ENCODE measurements at regions not wholly inside any gene's neighbourhood (a gene's known extent, or its start where the extent isn't known, plus 50 kb on each side); places are given as distances from the start of the nearest gene placed in this dataset.
"Not testable (repeated sequence)": the region's sequence is repeated elsewhere in the genome, so short reads cannot be mapped to it uniquely, and the experiment has no call there.

DNA sequence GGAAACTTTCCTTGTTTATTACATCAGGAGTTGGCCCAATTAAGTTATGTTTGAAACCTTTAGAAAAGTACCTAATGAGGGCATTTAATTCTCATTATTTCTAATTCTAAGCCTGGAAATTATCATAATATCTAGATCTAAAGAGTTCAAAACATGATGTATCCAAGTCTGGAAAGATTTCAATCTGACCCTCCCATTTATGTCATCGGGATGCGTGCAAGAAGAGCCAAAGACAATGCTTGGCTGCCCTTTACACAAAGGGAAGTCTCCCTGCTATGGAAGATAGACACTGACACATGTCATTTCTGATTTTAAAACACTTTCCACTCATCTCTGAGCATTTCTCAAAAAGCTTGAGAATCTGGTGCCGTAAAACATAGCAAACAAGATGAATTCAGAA is 222.4 kb downstream of the ANTXR2 start:
- DNase-seq, result no peak

DNA sequence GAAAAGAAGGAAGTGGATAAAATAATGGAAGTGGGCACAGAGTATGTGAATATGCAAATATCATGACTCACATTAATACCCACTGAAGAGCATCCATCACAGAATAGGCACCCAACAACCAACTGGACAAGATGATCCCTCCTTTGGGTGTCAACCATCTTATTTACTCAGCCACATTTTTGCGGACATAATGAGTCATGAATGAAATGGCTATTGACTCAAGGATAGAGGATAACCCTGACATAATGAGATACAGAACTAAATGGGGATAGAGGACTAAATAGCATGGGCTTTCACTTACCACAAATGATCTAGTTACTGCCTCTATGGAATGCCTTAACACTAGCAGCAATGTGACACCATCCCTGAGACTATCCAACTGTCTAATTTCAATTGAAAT is 224.7 kb downstream of the ANTXR2 start:
- no peak for DNase-seq

DNA sequence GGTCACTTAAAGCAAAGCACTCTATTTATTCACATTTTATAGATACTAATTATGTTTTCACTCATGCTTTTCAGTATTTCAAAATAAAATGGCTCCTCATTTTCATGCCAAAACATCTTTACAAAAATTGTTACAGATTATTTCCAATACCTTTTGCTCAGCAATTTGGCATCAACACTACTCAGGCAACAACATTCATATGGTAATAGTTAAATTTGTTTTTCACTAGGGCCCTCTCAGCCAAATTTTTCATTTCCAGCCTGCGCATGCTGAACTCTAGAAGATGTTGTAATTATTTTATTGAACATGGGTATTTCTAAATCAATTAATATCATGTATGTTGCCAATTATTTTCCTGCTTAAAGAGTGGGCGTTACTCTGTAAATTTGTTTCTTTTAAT is 225.6 kb downstream of the ANTXR2 start:
- no peak for DNase-seq

GRCh38 chr4:79842162-79842561 is 230.9 kb downstream of the ANTXR2 start:
- no peak for DNase-seq

DNA sequence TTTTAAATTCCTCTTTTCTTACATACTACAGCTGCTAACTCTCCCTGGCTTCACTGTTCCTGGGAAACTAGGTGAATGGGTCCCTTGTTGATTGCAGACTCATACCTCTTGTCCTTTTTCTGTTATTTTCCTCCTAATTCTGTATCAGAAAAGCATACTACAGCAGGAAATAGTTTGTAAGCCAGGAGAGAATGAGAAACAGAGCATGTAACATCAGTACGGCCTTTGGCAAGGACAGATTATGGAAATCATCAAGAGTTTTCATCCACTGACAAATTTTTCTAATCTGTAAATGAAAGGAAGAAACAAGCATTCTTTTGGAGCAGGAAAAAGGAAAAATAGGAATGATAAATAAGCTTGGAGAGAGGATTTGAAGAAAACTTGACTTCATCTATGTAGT is 239.2 kb downstream of the ANTXR2 start:
- no peak for DNase-seq

DNA sequence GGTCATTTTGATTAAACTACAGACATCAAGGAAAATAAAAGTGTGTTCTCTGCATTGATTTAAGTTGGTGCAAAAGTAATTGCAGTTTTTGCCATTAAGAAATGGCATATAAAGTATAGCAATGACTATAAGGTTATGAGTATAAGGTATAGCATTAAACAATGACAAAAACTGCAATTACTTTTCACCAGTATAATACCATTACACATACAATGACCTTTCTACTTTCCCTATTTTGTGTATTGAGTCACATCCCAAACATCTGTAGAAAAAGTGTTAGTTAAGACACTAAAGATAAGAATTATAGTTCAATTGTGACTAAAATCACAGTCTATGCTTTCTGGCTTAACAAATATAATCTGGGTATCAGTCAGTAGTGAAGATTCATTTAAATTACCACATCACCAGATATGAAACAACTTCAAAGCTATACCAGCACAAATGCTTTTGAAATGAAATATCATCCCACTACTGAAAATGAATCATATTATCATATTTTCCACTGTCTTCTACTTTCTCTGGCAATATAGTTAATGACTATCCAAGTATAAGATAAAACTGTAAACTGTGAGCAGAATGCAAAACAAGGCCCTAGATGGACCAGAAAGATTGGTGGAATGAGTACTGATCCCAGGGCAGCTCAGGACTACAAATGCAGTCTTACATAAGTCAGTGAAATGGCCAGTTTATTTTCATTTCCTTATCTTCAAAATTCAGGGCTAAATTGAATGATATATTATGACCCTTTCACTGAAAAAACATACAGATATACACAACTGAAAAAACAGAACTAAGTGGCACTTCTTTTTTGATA is 241.1 kb downstream of the ANTXR2 start:
- DNase-seq, result peak; percentile 40

- no peak for DNase-seq
These were observed 241.9 kb downstream of the ANTXR2 start for GRCh38 chr4:79831119-79831528.

- no peak for DNase-seq
These were observed 245.7 kb downstream of the ANTXR2 start for GRCh38 chr4:79827283-79827682.

DNA sequence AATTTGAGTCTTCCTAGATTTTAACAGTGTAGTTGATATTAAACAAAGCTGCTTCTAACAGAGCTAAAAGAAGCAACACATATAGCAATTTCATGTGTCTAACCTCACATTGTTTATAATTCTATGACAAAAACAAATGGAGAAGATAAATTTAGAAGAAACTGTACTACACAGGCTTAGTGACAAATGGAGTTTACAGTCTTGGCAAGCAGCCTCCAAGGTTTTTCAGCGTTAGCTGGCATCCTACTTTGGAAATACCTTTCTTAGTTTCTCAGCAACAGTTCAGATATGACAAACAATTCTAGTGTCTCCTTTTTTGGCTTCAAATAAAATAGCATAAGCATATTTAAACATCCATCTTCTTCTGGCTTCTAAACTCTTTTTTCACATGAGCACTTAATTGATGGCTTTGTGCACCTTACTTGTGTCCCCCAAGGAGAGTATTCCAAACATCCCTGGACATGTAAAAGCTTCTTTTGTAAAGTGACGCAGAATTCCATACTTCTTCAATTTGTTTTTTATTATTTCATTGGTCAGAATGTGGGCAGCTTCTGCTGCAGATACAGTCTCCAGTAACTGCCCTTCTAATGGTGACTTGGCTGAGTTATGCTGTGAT is 249.8 kb downstream of the ANTXR2 start:
- DNase-seq, result no peak

- peak; percentile 5 for DNase-seq
These were observed 252.6 kb downstream of the ANTXR2 start for GRCh38 chr4:79820427-79820826.

DNA sequence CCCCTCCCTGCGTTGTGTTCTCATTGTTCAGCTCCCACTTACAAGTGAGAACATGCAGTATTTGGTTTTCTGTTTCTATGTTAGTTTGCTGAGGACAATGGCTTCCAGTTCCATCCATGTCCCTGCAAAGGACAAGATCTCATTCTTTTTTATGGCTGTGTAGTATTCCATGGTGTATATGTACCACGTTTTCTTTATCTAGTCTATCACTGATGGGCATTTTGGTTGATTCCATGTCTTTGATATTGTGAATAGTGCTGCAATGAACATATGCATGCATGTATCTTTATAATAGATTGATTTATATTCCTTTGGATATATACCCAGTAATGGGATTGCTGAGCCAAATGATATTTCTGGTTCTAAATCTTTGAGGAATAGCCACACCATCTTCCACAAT is 265.1 kb downstream of the ANTXR2 start:
- DNase-seq, result not testable (repeated sequence)

DNA sequence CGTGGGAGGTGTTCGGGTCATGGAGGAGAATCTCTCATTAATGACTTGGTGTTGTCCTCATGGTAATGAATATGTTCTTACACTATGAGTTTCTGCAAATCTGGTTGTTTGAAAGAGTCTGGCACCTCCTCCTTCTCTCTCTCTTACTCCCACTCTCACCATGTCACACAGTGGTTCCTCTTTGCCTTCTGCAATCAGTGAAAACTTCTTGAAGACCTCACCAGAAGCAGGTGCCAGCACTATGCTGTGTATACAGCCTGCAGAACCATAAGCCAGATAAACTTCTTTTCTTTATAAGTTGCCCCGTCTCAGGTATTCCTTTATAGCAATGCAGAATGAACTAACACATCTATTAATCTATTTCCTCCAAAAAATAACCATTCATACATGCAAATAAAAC is 275.0 kb downstream of the ANTXR2 start:
- peak; percentile 48 for DNase-seq

DNA sequence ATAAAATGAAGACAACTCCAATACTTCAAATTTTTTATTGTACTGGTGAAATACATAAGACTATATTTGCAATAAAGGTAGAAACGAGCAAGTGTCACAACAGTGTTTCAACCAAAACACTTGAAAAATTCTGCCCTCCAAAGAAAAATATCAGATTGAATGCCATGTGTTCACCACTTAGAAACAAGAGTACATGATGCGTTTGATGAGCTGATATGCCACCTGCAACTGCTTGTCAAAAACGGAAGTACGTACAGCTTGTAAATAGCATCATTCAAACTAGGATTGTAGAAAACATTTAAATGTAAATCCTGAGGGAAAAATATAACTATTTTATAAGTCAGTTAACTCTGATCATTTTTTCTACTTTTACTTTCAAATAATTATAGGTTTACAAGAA is 276.1 kb downstream of the ANTXR2 start:
- DNase-seq, result no peak

GRCh38 chr4:79788884-79789283 is 284.1 kb downstream of the ANTXR2 start:
- DNase-seq, result peak; percentile 4

- no peak for DNase-seq
These were observed 292.9 kb downstream of the ANTXR2 start for GRCh38 chr4:79780129-79780528.

GRCh38 chr4:79772510-79772909 is 300.5 kb downstream of the ANTXR2 start:
- no peak for DNase-seq

DNA sequence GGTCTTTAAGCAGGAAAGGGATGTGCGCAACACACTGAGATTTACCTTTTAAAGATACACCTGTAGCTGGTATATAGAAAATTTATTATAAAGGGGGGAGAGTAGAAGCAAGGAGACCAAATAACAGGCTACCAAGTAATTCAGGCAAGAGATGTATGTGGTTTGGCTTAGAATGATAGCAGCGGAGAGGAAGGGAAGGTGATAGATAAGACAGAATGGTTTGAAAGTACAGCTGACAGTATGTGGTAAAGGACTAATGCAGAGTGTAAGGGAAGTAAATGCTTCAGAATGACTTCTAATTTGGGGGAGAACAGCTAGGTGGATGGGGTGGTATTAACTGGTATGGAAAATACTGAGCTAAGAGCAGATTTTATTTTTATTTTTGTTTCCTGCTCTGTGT is 308.9 kb downstream of the ANTXR2 start:
- DNase-seq, result peak; percentile 71

DNA sequence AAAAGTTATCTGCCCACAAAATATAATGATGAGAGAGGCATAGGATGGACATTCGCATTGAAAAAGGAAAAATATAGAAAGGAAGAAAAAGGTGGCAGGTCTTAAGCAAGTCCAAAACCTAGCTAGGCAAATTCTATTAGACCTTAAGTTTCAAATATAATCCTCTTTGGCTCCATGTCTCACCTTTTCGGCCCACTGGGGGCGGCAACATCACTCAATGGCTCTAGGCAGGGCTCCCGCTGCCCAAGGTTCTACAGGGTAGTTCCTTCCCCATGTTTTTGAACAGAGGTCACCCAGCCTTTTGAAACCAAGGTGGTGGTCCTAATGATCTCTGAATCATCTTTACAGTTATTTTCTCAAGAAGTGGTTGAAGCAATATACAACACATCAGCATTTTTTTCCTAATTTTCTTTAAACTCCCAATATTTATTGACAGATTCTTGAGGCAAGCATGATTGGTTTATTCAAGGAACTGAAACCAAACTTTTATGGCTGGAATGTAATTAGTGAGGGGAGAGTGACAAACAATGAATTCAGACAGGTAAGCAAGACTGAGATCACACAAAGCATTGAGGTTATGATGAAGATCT is 309.4 kb downstream of the ANTXR2 start:
- DNase-seq, result no peak

GRCh38 chr4:79759793-79760192 is 313.2 kb downstream of the ANTXR2 start:
- no peak for DNase-seq

GRCh38 chr4:79757600-79757999 is 315.4 kb downstream of the ANTXR2 start:
- no peak for DNase-seq

GRCh38 chr4:79756140-79756895 is 316.7 kb downstream of the ANTXR2 start:
- no peak for DNase-seq

DNA sequence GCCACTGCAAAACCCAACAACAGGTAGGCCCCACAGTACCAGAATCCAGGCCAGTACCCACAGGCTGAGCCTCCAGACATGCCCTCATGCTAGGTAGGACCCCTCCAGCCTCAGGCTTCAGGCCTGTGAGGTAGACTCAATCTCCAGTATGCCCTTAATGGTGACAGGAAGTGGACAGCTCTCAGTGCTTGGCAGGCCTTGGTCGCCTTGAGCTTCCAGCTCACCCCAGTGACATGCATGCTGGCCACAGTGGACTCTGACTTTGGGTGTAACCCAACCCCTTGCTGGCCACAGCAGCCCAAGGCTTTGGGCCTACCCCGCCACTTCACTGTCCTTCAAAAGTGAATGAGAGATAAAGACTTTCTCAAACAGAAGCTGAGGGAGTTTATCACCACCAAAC is 324.2 kb downstream of the ANTXR2 start:
- no peak for DNase-seq

- no peak for DNase-seq
These were observed 325.8 kb downstream of the ANTXR2 start for GRCh38 chr4:79747252-79747651.

- DNase-seq, result no peak
These were observed 330.0 kb downstream of the ANTXR2 start for GRCh38 chr4:79743014-79743413.
